ENCODE measurements at regions not wholly inside any gene's neighbourhood (a gene's known extent, or its start where the extent isn't known, plus 50 kb on each side); places are given as distances from the start of the nearest gene placed in this dataset.
"Not testable (repeated sequence)": the region's sequence is repeated elsewhere in the genome, so short reads cannot be mapped to it uniquely, and the experiment has no call there.

- intact Hi-C loops (cut with DNase I) = no loop called here
- Histone ChIP-seq H3K36me3 (no peaks in the 10 kb centered on the region), H3K4me3 (no peak overlapping the region), H3K27me3 (no peaks in the 10 kb centered on the region), H3K4me1 (no peaks in the 10 kb centered on the region), H3K9me3 (no peaks in the 10 kb centered on the region), H3K27ac (no peak overlapping the region)
- ATAC-seq (no peak), DNase-seq (no peak)
- TF ChIP-seq CTCF (IDR thresholded peaks at IDR 0.05) = no peak
These were observed 61.3 kb upstream of the OSTN start for GRCh38 chr3:191137708-191138107.

- Histone ChIP-seq H3K4me3 (no peak overlapping the region), H3K36me3 (no peaks in the 10 kb centered on the region), H3K27ac (no peak overlapping the region), H3K9me3 (no peaks in the 10 kb centered on the region), H3K27me3 (no peaks in the 10 kb centered on the region), H3K4me1 (no peaks in the 10 kb centered on the region)
- ATAC-seq (no peak), DNase-seq (no peak)
- TF ChIP-seq CTCF (IDR thresholded peaks at IDR 0.05) = no peak
- intact Hi-C loops (cut with DNase I) = no loop called here
These were observed 62.7 kb upstream of the OSTN start for GRCh38 chr3:191136347-191136746.

DNA sequence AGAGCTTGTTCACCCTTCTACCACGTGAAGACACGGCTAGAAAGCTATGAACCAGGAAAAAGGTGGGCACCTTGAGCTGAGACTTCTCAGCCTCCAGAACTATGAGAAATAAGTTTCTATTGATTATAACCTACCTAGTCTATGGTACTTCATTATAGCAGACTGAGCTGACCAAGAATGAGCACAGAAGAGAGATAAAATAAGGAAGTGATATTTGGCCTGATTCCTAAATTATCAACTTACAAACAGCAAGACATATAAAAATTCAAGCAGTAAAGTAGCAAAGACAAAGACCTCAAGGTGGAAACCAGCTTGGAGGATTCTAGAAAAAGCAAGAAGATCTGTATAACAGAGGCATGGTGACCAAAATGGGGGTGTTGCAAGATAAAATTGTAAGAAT lies 63.9 kb upstream of the OSTN start:
- no peaks in the 10 kb centered on the region for H3K36me3 ChIP-seq
- no peaks in the 10 kb centered on the region for H3K27me3 ChIP-seq
- TF ChIP-seq CTCF (IDR thresholded peaks at IDR 0.05) = no peak
- no peaks in the 10 kb centered on the region for H3K9me3 ChIP-seq
- H3K4me3 ChIP-seq = no peak overlapping the region
- DNase-seq (no peak), ATAC-seq (no peak)
- no peaks in the 10 kb centered on the region for H3K4me1 ChIP-seq
- intact Hi-C loops (cut with DNase I) = no loop called here
- no peak overlapping the region for H3K27ac ChIP-seq

DNA sequence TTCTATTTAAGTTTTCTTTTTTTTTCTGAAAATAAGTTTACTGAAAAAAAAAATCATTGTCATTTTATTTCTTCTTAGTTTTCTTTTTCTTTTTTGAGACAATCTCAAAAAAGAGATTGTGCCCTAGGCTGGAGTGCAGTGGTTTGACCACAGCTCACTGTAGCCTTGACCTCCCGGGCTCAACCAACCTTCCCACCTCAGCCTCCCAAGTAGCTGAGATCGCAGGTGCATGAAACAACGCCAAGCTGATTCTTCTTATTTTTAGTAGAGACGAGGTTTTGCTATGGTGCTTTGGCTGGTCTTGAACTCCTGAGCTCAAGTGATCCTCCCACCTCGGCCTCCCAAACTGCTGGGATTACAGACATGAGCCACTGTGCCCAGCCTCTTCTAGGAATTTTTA lies 65.7 kb upstream of the OSTN start:
- Histone ChIP-seq H3K36me3 (no peaks in the 10 kb centered on the region), H3K27ac (no peak overlapping the region), H3K27me3 (no peaks in the 10 kb centered on the region), H3K4me3 (no peak overlapping the region), H3K9me3 (no peaks in the 10 kb centered on the region), H3K4me1 (no peaks in the 10 kb centered on the region)
- ATAC-seq = no peak
- intact Hi-C loops (cut with DNase I) = no loop called here
- TF ChIP-seq CTCF (IDR thresholded peaks at IDR 0.05) = no peak
- DNase-seq = no peak

GRCh38 chr3:191131305-191131704 lies 67.7 kb upstream of the OSTN start:
- ATAC-seq (no peak), DNase-seq (no peak)
- Histone ChIP-seq H3K4me3 (no peak overlapping the region), H3K4me1 (no peaks in the 10 kb centered on the region), H3K27ac (no peak overlapping the region), H3K36me3 (no peaks in the 10 kb centered on the region), H3K27me3 (no peaks in the 10 kb centered on the region), H3K9me3 (no peaks in the 10 kb centered on the region)
- no peak for TF ChIP-seq CTCF (IDR thresholded peaks at IDR 0.05)
- intact Hi-C loops (cut with DNase I) = no loop called here

GRCh38 chr3:191124891-191125290 lies 74.2 kb upstream of the OSTN start:
- H3K9me3 ChIP-seq; H3K27ac ChIP-seq; ATAC-seq; H3K27me3 ChIP-seq; H3K4me1 ChIP-seq; H3K36me3 ChIP-seq; intact Hi-C loops (cut with DNase I); H3K4me3 ChIP-seq: not testable (repeated sequence)
- peak in 1 of 4 donors; percentile 46 for DNase-seq
